ENCODE measurements at regions not wholly inside any gene's neighbourhood (a gene's known extent, or its start where the extent isn't known, plus 50 kb on each side); places are given as distances from the start of the nearest gene placed in this dataset.

GRCh38 chr6:15079288-15079817 lies 166.5 kb upstream of the JARID2 start:
- DNase-seq (ENCODE audit: missing footprints) (no peak), ATAC-seq (no peak)
- intact Hi-C loops (cut with DNase I): no loop called here

DNA sequence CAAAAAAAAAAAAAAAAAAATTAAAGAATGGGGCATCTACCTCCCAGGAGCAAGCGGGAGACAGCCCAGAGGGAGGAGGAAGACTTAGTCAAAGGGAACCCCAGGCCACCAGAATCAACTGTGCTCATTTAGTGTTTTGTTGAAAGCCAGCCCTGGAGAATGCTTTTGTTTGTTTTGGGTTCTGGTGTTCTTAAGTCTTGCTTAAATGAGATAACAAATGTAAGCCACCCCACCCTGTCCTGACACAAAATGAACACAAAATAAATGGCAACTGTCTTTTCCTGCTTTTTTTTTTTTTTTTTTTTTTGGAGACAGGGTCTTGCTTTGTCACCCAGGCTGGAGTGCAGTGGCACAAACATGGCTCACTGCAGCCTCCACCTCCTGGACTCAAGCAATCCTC lies 165.0 kb upstream of the JARID2 start:
- DNase-seq (ENCODE audit: missing footprints): no peak
- ATAC-seq: no peak
- intact Hi-C loops (cut with DNase I): no loop called here

DNA sequence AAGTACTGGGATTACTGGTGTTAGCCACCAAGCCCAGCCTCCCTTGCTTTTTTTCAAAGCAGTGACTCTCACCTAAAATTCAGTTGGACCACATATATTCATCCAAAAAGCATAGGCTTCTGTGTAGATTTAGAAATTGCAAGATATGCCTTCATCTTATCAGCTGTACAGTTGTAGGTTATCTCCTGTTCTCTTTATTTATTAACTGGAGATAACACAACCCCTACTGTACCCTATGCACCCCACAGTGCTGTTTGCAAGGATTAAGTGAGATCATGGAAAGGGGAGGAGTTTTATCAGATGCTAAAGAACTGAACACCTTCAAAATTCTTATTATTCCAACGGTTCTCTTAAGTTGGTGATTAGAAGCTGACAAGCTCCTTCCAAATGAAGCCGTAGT lies 164.4 kb upstream of the JARID2 start:
- DNase-seq (ENCODE audit: missing footprints) (no peak), ATAC-seq (no peak)
- intact Hi-C loops (cut with DNase I): no loop called here

- intact Hi-C loops (cut with DNase I): no loop called here
- ATAC-seq: no peak
- DNase-seq (ENCODE audit: missing footprints): no peak
These were observed 163.2 kb upstream of the JARID2 start for GRCh38 chr6:15082708-15083107.

- ATAC-seq (no peak), DNase-seq (ENCODE audit: missing footprints) (no peak)
- intact Hi-C loops (cut with DNase I): no loop called here
These were observed 159.3 kb upstream of the JARID2 start for GRCh38 chr6:15086348-15087158.

DNA sequence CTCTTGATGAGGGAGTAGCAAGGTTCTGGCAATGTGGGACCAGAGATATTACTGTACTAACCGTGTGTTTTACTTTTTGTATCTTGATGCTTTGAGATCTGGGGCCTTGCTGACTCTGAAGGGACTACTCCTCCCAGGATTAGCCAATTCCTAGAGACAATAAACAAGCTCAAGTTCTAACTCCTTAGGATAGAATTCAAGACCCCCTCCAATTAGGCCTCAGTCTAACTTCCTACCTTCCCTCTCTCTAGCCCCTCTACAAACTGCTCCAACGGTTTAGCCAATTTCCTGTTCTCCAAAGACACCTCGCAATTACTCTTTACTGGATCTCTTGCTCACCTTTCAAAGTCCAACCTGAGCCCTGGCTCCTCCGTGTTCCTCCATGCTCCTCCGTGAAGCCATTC lies 158.7 kb upstream of the JARID2 start:
- DNase-seq (ENCODE audit: missing footprints) (no peak), ATAC-seq (no peak)
- intact Hi-C loops (cut with DNase I): no loop called here

GRCh38 chr6:15088904-15089568 lies 156.8 kb upstream of the JARID2 start:
- DNase-seq (ENCODE audit: missing footprints): no peak
- ATAC-seq: no peak
- intact Hi-C loops (cut with DNase I): no loop called here

- ATAC-seq (no peak), DNase-seq (ENCODE audit: missing footprints) (peak; percentile 78)
- intact Hi-C loops (cut with DNase I): no loop called here
These were observed 156.2 kb upstream of the JARID2 start for GRCh38 chr6:15089569-15090144.

DNA sequence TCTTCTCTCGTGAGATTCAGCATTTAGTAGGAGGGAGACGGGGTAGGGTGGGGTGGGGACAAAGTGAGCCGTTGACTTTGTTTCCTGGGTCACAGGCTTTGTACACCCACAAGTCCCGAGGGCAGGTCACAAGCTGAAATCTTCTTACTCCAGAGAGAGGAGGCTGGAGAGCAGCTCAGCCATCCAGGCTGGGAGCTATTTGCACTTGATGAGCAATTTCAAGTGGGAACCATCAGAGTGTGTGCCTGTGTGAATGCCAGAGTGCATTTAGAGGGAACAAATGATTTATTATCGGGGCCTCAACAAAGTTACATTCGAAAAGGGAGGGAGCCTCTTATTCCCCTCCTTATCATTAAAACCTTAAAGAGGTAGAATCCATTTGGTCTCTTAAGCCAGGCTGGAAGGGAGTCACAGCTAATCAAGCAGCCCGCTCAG lies 155.7 kb upstream of the JARID2 start:
- intact Hi-C loops (cut with DNase I): no loop called here
- DNase-seq (ENCODE audit: missing footprints): no peak
- peak; percentile 46 for ATAC-seq

DNA sequence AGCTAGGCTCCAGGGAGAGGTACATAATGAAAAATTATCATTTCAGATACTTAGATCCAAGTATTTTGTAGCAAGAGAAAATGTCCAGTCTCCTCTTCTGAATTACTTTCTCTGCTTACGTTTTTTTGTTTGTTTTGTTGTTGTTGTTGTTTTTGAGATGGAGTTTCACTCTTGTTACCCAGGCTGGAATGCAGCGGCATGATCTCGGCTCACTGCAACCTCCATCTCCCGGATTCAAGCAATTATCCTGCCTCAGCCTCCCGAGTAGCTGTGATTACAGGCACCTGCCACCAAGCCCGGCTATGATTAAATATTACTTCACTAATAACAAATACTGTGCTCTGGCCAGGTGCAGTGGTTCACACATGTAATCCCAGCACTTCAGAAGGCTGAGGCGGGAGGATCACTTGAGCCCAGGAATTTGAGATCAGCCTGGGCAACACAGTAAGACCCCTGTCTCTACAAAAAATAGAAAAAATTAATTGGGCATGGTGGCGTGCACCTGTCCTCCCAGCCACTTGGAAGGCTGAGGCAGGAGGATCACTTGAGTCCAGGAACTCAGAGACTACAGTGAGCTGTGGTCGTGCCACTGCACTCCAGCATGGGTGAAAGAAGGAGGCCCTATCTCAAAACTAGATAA lies 155.0 kb upstream of the JARID2 start:
- ATAC-seq (no peak), DNase-seq (ENCODE audit: missing footprints) (no peak)
- intact Hi-C loops (cut with DNase I): no loop called here

GRCh38 chr6:15096894-15097837 lies 148.7 kb upstream of the JARID2 start:
- intact Hi-C loops (cut with DNase I): no loop called here
- DNase-seq (ENCODE audit: missing footprints) (no peak), ATAC-seq (no peak)

GRCh38 chr6:15101130-15101529 lies 144.7 kb upstream of the JARID2 start:
- no peak for DNase-seq (ENCODE audit: missing footprints)
- no peak for ATAC-seq
- intact Hi-C loops (cut with DNase I): no loop called here

GRCh38 chr6:15102241-15102640 lies 143.6 kb upstream of the JARID2 start:
- no peak for DNase-seq (ENCODE audit: missing footprints)

DNA sequence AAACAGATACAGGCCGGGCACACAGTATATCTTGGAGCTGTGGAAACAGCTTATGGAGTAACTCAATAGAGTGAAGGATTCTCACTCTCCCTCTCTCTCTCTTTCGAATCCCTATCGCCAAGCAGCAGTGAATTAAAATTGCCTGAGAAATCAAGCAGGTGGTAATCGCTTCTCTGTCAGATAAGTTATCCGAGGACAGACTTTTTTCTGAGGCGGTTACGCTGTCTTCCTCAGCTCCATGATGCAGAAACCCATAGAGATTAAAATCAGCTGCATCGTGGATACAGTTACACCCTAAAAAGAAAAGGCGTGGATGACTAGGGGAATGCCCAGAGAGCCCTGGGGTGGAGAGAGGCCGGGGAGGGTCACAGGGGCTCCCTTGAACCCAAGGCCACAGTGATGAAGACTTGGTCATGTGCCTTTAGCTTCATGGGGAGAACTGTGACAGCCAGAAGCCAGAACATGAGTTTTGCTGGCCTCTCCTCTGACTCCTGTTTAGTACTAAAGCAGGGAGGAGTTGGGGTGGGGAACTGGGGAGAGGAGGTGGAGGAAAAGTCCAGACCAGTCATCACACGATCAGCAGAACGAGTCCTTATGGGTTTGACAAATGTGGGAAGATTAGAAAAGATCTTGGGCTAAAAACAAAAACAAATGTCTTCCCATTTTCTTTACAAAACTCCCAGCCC lies 138.8 kb upstream of the JARID2 start:
- no peak for DNase-seq (ENCODE audit: missing footprints)
- intact Hi-C loops (cut with DNase I): no loop called here
- ATAC-seq: no peak

More at GRCh38 chr6:15102241-15102640, 143.6 kb upstream of the JARID2 start:
- intact Hi-C loops (cut with DNase I): no loop called here
- no peak for ATAC-seq

- intact Hi-C loops (cut with DNase I): no loop called here
- DNase-seq (ENCODE audit: missing footprints): no peak
- no peak for ATAC-seq
These were observed 138.1 kb upstream of the JARID2 start for GRCh38 chr6:15107644-15108382.

- ATAC-seq (no peak), DNase-seq (ENCODE audit: missing footprints) (no peak)
- intact Hi-C loops (cut with DNase I): no loop called here
These were observed 137.5 kb upstream of the JARID2 start for GRCh38 chr6:15108383-15108715.

DNA sequence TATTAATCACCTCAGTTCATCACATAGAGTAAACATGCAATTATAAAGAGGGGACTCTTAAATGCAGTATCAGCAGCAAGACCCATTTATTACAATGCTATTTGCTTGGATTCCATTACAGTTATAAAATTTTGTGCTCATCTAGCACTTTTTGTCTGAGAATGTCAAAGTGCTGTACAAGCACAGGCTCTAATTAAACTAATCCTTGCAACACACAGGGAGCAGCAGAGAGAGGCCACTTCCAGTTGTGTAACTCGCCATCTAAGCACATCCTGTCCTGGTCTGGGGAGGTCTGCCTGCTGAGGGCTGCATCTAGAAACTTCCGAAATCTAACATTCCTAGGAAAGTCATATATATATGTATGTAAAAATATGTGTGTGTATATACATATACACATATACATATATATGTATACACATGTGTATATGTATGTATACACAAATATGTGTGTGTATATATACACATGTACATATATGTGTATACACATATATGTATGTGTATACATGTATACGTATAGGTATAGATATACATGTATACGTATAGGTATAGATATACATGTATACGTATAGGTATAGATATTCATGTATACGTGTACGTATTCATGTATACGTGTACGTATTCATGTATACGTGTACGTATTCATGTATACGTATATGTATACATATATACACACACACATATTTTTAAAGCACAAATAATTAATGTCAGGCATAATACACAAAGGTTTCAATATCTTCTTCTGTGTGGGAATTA lies 136.4 kb upstream of the JARID2 start:
- ATAC-seq: no peak
- DNase-seq (ENCODE audit: missing footprints): no peak
- intact Hi-C loops (cut with DNase I): no loop called here
